HEK293T (cell line): ENCODE measurements at regions not wholly inside any gene's neighbourhood (a gene's known extent, or its start where the extent isn't known, plus 50 kb on each side); places are given as distances from the start of the nearest gene placed in this dataset.

Source experiments
- BHLHE40 ChIP-seq: fragments of 450-650 bp; IDR thresholded peaks from 2 replicates; pipeline ENCODE4 v1.6.1; 2016; ENCODE audit warnings: mild to moderate bottlenecking, moderate library complexity, borderline replicate concordance
- FOXA1 ChIP-seq: fragments of 450-650 bp; IDR thresholded peaks from 2 replicates; pipeline ENCODE4 v1.6.1; 2016; ENCODE audit warnings: mild to moderate bottlenecking
- LEF1 ChIP-seq: fragments of 450-650 bp; IDR thresholded peaks from 2 replicates; pipeline ENCODE4 v1.6.1; 2017; ENCODE audit warnings: mild to moderate bottlenecking, borderline replicate concordance
- SP1 ChIP-seq: fragments of 450-650 bp; IDR thresholded peaks from 2 replicates; pipeline ENCODE4 v1.6.1; 2017
- SUZ12 ChIP-seq: fragments of 450-650 bp; IDR thresholded peaks from 2 replicates; pipeline ENCODE4 v1.6.1; 2016; ENCODE audit warnings: mild to moderate bottlenecking

GRCh38 chr2:12623051-12623450 is 93.7 kb upstream of the TRIB2 start:
- TF ChIP-seq FOXA1 (no peak), BHLHE40 (no peak), SP1 (no peak), LEF1 (no peak), SUZ12 (no peak)
